ENCODE measurements at regions not wholly inside any gene's neighbourhood (a gene's known extent, or its start where the extent isn't known, plus 50 kb on each side); places are given as distances from the start of the nearest gene placed in this dataset.

DNA sequence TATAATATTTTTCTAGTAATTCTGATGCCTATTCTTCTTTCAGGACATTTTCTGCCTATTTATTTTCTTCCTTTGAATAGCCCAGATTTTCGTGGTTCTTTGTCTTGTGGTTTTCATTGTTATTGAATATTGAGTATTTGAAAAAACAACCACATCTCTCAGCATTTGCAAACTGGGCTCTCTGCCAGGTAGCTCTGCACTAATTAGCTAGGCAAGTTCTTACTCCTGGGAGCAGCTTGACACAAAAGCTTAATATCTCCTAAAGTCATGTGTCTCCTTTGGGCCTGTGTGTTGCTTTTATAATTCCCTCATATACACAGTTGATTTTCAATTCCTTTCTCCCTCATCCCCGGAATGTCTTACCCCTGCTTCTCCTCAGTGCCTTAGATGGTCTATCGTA is 413.5 kb upstream of the GRIA3 start:
- DNase-seq (ENCODE audit: low spot score) = no peak

DNA sequence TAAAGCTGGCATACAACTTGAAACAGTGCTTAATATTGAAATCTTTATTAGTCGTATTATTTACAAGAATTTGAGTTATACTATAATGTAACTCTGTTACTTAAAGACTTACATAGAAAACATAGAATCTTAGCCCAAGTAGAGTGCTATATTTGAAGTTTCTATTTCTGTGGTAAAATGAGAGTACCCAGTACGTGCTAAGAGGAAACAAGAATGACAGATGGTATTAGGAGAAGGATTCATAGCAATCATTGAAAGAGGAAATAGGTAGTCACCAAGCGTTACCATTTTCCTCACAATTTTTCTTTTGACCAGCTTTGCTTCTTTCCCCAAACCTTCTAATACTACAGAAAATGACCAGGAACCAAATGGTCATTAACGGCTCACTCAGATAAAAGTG is 412.1 kb upstream of the GRIA3 start:
- DNase-seq (ENCODE audit: low spot score) = no peak

DNA sequence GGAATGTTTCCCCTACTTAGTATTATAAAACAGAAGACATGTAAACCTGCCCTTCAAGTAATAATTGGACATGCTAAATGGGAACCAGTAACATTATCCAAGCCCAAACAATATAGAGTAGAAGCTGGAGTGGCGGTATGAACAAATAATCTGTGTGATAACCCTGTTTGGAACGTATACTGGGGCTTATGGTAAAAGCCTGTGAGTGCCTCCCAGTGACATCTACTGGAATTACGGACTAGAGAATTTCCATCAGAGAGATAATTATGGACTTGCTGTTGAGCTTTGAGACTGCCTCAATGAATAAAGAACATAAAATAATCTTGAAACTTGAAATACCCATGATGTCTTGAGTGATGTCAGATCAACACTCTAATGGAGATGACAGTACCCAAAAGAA is 406.3 kb upstream of the GRIA3 start:
- DNase-seq (ENCODE audit: low spot score) = no peak

DNA sequence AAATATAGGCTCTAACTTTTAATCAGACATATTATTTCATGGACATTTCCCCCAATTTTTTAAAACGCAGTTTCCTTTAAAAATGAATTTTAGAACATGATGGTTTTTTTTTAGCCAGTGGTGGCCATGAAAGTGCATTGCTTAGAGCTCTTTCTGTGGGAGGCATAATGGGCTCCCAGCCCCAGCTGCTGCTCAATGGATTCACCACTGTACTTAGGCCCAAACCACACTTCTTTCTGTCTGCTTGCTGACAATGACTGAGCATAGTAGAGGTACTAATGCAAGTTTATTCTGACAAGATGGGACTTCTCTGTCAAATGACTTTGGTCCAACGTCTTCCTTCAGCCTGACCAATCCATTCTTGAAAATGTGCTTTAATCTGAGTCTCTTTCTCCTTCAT is 400.2 kb upstream of the GRIA3 start:
- DNase-seq (ENCODE audit: low spot score) = no peak

DNA sequence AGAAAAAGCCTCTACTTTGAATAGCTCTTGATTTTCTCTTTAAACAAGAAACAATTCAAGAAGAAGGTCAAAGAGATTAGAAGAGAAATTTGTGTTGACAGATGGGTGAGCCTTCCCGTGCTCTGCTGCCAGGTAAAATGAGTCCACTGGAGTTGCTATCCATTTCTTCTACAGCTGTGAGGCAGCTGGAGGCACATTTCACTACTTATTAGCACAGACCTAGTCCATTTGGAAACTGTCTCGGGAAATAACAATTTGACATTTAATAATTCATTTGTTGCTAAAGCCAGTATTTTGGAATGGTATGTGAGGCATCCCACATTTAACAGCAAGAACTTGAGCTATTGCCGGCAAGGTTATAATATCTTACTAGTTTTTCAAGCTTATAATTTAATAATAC is 396.8 kb upstream of the GRIA3 start:
- DNase-seq (ENCODE audit: low spot score) = no peak

DNA sequence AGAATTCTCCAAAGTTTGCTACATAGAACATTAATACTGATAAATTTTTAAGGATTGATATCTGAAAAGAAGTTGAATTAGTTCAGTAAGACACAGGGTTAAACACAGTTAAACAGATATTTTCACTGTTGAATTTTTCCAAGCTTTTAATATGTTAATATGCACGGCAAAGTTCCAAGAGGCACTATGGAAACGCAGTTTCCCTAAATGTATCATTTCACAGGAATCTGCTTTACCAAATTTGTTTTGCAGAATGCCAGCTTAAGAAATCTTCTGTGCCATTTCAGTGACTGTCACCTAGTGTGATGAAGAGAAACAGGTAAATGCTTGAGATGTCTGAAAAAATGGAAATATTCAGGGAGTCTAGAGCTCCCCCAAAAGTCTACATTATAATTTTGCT is 395.9 kb upstream of the GRIA3 start:
- DNase-seq (ENCODE audit: low spot score) = no peak

DNA sequence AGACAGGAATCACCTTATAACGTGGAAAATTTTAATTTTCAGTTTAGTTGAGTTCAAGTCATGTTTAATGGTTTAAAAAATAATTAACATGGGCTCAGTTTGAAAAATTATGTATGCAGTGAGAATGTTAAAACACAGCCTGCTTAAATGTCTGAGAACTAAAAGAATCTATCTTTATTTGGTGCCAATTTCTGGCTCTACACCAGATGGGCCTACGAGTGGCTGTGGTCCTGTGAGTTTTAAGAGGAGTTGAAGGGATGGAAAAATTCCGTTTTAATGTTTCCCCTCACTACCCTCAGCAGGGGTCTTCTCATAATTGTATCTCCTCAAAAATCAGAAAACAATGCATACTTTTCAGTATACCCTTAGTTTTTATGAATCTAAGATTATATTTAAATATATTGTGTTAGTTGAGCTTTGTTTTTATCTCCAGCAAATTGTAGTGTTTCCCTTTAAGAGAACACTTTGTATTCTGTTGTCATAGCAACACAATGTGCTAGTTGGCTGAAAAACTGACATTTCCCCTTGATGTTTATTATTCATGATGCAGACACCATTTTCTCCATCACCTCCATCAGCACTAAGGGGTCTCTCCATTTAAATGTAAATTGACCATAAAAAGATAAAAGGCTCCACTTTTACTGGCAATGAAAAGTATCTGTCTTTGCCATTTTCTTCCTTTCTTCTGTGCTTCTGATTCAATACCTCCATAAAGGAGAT is 393.5 kb upstream of the GRIA3 start:
- DNase-seq (ENCODE audit: low spot score) = no peak

DNA sequence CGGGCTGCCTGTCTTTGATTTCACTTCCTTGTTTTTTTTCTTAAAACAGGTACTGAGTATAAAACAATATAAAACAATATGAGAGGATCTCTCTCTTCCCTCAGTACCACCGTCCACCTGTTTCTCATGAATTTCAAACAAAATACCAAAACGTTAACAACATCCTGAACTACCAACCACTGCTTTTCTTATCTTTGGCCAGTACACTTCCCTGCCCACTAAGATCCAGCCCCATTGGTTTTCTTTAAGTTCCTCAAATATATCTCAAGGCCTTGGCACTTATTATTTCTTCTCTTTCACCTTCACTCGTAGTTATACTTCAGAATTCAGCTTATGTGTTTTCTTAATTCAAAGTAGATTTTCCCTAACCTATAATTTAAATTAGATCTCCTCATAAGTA is 370.2 kb upstream of the GRIA3 start:
- DNase-seq (ENCODE audit: low spot score) = no peak

DNA sequence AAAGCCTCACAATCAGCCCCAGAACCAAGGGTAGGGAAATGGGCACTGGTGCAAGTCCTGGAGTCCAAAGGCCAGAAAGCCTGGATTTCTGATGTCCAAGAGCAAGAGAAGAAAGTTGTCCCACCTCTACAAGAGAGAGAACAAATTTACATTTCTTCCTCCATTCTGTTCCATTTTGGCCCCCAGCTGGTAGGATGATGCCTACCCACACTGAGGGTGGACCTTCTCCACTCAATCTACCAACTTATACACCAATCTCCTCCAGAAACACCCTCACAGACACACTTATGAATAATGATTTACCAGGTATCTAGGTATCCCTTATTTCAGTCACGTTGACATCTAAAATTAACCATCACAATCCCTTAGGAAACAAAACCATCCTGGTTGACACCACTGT is 367.8 kb upstream of the GRIA3 start:
- no peak for DNase-seq (ENCODE audit: low spot score)

DNA sequence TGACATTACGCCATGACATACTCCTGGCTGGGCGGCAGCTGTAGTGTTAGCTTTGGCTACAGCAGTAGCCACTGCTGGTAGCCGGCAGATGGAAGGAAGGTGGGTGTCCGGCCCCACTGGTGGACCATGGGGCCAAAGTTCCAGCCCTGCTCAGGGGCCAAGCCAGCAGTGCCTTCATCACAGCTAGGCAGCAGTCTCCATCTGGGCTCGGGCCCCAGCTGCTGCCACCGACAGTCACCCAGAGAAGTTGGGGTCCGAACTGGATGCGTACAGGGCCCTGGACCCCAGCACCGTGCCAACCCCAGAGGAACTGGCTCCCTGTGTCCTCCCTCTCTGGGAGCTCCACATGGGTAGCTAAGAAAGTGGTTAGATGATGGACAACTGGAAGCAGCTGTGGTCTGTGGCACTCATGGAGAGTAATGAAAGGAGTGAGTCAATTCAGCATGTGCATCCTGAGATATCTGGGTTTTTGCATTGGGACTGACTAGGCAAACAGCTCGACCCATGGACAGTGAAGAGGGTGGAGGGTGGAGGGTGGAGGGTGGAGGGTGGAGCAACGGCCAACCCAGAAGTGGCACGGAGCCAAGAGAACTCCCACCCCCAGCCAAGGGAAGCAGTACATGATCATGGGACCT is 366.6 kb upstream of the GRIA3 start:
- no peak for DNase-seq (ENCODE audit: low spot score)

DNA sequence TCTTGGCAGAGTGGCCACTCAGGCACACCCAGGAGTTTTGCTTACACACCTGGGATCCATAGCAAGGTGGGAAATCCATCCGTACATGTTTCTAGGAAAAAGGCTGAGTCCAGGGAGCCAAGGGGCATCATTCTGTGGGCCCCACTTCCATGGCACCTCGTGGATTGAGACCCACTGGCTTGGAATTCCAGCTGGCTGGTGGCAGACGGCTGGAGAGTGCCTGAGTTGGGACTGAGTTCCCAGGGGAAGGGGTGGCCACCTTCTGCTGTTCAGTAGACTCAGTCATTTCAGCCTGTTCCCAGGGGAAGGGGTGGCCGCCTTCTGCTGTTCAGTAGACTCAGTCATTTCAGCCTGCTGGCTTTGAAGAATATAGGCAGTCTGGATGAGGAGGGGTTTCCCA is 366.0 kb upstream of the GRIA3 start:
- no peak for DNase-seq (ENCODE audit: low spot score)

DNA sequence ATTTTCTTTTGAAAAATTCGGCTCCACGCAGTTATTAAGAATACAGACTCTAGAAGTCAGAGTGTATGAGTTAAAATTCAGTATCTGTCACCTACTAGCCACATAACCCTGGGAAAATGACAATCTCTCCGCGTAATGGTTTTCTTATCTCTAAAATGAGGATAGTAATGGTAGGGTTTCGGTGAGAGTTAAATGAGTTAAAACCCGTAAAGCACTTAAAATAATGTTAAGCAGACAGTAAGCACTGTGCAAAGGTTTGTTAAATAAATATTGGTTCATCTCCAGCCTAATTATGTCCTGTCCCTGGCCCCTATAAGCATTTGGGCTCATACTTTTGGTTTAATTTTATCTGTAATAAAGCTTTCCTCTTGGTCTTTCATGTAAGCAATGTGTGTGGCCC is 350.8 kb upstream of the GRIA3 start:
- DNase-seq (ENCODE audit: low spot score) = no peak

DNA sequence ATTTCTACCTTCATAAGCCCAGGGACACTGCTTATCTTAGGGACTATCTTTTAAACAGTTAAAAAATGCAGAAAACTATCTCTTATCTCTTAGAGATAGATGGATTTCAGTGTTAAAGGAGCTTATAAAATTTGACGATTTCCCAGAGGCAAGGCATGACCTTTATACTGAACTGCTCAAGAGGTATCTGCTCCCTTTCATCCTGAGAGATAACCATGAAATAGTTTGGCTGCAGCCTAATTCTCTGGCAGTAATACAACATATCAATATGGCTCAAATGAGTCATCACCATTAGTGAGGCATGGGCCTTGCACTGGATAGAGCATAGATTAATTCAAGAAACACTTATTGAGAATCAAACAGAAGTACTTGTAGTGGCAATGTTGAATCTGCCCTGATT is 348.2 kb upstream of the GRIA3 start:
- DNase-seq (ENCODE audit: low spot score) = no peak

DNA sequence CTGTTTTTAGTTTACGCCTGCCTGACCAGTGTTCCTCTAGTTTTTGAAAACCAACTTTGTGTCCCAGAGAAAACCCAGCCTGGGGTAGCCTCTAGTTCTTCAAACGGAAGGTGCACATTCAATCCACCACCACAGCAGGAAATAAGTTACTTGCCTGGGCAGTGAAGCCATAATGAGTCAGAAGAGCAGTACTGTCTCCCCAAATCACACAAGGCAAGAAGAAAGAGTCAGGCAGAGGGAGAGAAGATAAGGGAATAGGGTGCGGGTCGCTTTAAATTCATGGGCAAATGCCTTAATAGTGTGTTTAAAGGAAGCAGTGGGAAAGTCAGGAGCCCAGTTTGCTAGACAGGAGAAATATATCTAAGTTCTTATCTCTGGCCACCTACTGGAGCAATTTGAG is 333.8 kb upstream of the GRIA3 start:
- DNase-seq (ENCODE audit: low spot score) = no peak

DNA sequence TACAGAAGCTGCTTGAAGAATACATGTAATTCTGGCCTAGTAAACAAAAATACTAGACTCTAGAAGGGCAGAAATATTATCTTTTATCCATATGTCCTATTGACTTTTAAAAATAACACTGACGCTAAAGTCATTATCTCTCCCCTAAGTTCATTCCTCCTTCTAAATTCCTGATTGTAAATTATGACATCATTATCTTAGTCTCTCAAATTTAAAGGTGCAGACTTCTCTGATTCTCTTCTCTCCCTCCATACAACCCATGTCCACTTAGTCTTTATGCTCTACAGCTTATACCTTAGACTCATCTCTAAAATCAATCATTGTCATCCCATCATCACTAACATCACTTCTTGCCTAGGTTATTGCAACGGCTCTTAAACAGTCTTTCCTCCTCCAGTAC is 327.9 kb upstream of the GRIA3 start:
- DNase-seq (ENCODE audit: low spot score) = no peak

DNA sequence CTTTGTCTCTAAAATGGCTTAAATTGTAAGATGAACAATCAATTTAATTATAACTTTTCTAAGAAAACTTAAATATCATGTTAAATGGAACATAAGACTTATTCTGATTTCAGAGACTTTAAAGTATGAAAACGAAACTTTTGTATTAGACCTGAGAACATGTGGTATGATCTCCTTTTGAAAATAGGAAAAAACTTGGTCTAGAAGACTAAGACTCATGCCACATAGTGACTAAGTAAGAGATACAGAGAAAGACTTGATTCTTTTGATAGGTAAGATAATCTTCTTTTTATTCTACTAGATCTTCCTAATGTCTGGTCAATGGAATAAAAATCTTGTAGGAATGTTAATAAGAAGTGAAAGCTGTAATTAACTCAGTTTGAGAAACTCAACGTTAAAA is 326.3 kb upstream of the GRIA3 start:
- no peak for DNase-seq (ENCODE audit: low spot score)

DNA sequence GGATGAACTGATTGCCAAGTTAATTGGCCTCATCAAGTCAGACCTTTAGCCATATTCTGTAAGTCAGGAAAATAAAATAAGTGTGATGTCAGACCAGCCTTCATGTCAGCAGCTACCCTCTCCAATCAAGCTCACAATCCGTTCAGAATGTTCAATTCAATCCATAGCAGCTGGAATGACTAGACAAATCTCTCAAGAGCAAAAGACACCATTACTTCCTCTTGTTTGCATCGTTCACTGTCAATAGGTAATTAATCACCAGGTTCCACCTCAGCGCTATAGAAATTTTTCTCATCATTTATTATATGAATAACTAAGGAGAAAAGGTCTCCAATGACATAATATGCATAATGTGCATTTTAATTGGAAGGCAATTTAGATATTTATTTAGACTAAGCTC is 321.0 kb upstream of the GRIA3 start:
- no peak for DNase-seq (ENCODE audit: low spot score)

DNA sequence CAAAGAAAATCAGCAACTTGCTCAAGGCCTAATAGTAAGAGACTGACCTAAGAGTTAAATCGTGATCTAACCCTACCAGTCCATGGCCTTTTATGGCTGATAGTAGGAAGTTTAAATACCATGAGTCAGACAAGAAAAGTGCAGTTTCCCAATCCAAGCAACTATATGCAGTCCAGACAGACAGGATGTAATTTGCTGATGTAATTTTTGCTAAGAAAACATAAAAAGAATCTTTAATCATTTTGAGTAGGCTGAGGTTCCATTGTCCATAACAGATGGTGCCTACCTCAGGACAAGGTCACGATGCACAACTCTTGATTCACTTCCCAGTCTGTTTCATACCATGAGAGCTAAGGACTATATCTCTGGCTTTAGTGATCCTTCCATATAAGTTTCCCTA is 317.5 kb upstream of the GRIA3 start:
- DNase-seq (ENCODE audit: low spot score) = no peak

DNA sequence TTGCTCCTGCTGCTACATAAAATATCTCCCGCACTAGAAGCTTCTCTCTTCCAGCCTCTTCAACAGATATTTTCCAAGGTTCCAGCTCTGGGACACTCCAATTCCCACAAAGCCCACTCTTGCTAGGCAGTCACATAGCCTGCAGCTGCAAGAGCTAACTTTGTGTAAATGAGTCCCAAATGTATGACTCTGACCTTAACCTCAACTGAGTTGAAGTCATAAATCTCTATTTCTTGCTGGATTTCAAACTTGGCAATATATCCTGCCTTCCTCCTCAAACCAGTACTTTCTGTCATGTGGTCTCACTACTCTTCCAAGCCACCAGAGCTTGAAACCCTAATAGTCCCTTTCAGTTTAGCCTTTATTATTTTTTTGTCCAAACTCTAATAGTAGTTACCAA is 315.4 kb upstream of the GRIA3 start:
- DNase-seq (ENCODE audit: low spot score) = no peak

DNA sequence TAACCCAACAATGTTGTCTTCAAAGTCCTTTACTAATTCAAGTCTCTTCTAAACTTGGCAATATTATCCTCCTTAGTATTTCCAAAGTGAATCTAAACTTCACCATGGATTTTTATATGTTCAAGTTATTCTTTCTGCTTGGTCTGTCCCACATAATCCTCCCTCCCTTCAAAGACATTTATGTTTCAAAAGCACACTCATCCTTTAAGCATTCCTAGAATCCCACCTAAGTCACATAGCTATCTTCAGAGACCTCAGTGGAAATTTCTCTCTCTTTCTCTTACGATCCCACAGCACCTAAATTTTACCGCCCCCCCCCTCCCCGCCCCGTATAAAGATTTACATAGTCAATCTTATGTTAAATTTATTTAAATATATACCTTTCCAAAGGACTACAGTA is 314.9 kb upstream of the GRIA3 start:
- DNase-seq (ENCODE audit: low spot score) = no peak

DNA sequence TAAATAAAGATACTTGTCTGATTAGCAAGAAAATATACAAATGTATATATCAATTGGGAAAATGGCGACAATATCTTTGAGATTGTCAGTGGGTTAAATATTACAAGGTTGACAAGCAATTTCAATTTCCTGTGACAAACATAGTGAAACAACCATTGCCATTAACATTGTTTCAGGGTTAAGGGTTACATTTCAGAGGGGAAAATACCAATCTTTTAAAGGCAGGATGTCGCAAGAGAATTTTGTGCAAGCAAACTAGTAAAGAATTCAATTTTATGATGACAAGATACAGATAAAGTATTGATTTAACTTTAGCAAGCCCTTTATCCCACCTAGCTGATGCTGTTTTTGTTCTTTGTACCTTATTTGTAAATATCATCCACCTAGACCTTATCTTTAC is 305.8 kb upstream of the GRIA3 start:
- no peak for DNase-seq (ENCODE audit: low spot score)

DNA sequence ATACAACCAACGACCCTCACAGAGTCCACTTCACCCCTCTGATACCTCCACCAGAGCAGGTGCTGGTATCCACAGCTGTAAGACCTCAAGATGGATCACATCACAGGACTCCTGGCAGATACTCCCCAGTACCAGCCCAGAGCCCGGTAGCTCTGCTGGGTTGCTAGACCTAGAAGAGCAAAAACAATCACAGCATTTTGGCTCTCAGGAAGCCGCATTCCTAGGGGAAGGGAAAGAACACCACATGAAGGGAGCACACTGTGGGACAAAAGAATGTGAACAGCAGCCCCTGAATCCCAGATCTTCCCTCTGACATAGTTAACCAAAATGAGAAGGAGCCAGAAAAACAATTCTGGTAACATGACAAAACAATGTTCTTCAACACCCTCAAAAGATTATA is 303.1 kb upstream of the GRIA3 start:
- no peak for DNase-seq (ENCODE audit: low spot score)

DNA sequence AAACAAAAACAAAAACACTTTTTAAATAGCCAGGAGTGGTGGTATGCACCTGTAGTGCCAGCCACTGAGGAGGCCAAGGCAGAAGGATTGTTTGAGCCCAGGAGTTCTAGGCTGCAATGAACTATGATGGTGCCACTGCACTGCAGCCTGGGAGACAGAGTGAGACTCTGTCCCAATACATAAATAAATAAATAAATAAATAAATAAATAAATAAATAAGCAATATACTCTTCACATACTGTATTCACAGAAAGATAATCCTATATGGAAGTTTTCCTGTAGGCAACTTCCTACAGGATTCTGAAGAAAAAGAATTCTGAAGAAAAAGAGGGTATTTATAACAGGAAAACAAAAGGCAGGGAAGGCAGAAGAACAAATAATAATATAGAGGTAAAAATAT is 293.3 kb upstream of the GRIA3 start:
- DNase-seq (ENCODE audit: low spot score) = no peak

DNA sequence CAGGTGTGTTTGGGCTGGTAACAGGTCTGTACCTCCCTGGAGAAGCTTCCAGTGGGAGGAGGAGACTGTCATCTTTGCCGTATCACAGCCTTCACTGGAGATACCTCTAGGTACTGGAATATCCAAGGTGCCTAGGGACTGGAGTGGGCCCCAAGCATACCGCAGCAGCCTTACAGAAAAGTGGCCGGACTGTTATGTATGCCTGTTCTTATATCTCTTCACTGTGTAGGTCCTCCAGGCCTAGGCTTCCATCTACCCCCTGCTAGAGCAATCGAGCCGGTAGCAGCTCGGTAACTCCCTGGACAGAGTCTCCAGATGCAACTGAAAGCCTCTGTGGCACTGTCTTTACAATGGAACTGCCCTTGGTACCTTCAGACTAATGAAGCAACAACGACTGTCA is 277.4 kb upstream of the GRIA3 start:
- DNase-seq (ENCODE audit: low spot score) = no peak

Measured in putamen (tissue), 1 donor.